Smooth muscle cell (in vitro differentiated cells): ENCODE measurements at regions not wholly inside any gene's neighbourhood (a gene's known extent, or its start where the extent isn't known, plus 50 kb on each side); places are given as distances from the start of the nearest gene placed in this dataset.
"Not testable (repeated sequence)": the region's sequence is repeated elsewhere in the genome, so short reads cannot be mapped to it uniquely, and the experiment has no call there.

ENCODE experiments used
- DNase-seq: peaks from one replicate; lab custom pipeline; 2025; ENCODE audit not compliant: unreplicated experiment; lab: John Stamatoyannopoulos, UW
- H2AFZ ChIP-seq: fragments of 200-600 bp; sonication (generic); 2 replicates; pipeline ENCODE4 v1.6.0; 2016; ENCODE audit warnings: antibody characterized with exemption, low read depth, mild to moderate bottlenecking
- H3F3A ChIP-seq: fragments of 200-600 bp; sonication (generic); 2 replicates; pipeline ENCODE4 v1.6.0; 2017; ENCODE audit warnings: antibody characterized with exemption, low read depth
- H3K27ac ChIP-seq: fragments of 200-600 bp; sonication (generic); 2 replicates; pipeline ENCODE4 v1.5.1; 2016; ENCODE audit warnings: low read depth, mild to moderate bottlenecking
- H3K27me3 ChIP-seq: fragments of 200-600 bp; sonication (generic); 2 replicates; pipeline ENCODE4 v1.6.1; 2016; ENCODE audit warnings: low read depth, mild to moderate bottlenecking
- H3K36me3 ChIP-seq: fragments of 200-600 bp; sonication (generic); 2 replicates; pipeline ENCODE4 v1.5.1; 2016; ENCODE audit warnings: low read depth
- H3K4me1 ChIP-seq: fragments of 200-600 bp; sonication (generic); 2 replicates; pipeline ENCODE4 v1.5.1; 2016; ENCODE audit warnings: low read depth
- H3K4me2 ChIP-seq: fragments of 200-600 bp; sonication (generic); 2 replicates; pipeline ENCODE4 v1.6.0; 2016; ENCODE audit warnings: mild to moderate bottlenecking
- H3K4me3 ChIP-seq: fragments of 200-600 bp; sonication (generic); 2 replicates; pipeline ENCODE4 v1.5.1; 2016; ENCODE audit warnings: mild to moderate bottlenecking
- H3K79me2 ChIP-seq: fragments of 200-600 bp; sonication (generic); 2 replicates; pipeline ENCODE4 v1.6.0; 2016; ENCODE audit warnings: low read depth, mild to moderate bottlenecking
- H3K9ac ChIP-seq: fragments of 200-600 bp; sonication (generic); 2 replicates; pipeline ENCODE4 v1.6.0; 2016; ENCODE audit warnings: low read depth
- H3K9me3 ChIP-seq: fragments of 200-600 bp; sonication (generic); replicated peaks from 2 replicates; pipeline ENCODE4 v1.5.1; 2016; ENCODE audit warnings: low read depth
- H4K20me1 ChIP-seq: fragments of 200-600 bp; sonication (generic); 2 replicates; pipeline ENCODE4 v1.6.0; 2016; ENCODE audit warnings: low read depth
- WGBS: methylation state at CpG from one replicate; pipeline ENCODE4 v1.1.7; 2016; ENCODE audit warnings: low lambda C conversion rate; 5-methylcytosine and 5-hydroxymethylcytosine counted together
- TF ChIP-seq, protein P1 (sequence below): fragments of 200-600 bp; sonication (generic); IDR thresholded peaks from 2 replicates; pipeline ENCODE4 v1.5.1; 2017; ENCODE audit warnings: borderline replicate concordance, mild to moderate bottlenecking, antibody characterized with exemption; ENCODE audit not compliant: insufficient read depth, poor library complexity, severe bottlenecking

DNA sequence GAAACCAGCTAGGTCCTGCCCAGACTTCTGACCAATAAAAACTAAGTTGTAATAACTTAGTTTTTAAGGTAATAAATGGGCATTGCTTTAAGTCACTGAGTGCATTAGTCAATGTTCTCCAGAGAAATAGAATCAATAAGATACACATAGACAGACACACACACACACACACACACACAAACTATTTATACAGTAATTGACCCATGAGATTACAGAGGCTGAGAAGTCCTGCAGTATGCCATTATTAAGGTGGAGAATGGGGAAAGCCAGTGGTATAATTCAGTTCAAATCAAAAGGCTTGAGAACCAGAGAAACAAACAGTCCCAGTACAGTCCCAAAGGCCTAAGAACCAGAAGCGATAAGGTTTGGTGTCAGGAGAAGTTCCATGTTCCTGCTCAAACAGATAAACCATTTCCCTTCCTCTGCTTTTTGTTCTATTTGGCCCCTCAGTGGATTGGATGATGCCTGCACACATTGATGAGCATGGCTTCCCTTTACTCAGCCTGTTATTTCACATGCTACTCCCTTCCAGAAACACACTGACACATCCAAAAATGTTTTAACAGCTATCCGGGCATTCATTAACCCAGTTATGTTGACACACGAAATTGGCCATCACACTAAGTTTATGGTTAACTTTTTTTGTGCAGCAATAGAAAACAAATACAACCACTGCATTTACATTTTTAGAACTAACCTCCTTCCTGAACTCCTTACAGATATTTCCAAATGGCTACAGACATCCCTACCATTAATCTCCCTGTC is 828.2 kb upstream of the NCAM2 start:
- WGBS = 89% methylated on average over 3 of the region's 3 CpGs
- no peak overlapping the region for H3K4me2 ChIP-seq

DNA sequence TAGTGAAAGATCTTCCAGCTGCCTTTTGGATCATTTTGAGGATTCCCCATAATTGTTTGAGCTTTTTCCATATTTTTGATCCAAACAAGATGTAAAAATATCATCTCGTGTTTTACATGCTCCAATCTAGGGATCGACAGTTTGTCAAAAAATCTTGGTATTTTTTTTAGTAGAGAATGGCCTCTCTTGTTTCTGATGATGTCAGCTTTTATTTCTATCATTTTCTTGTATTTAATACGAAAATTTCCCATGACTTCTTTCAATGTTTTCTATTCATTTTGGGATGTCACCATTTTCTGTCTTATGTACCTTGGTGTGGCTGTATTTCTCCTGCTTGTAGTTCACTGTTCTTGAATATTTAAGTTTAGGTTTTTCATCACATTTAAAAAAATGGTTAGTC is 812.0 kb upstream of the NCAM2 start:
- no peak overlapping the region for H2AFZ ChIP-seq
- no peaks in the 10 kb centered on the region for H3K79me2 ChIP-seq
- no peaks in the 10 kb centered on the region for H3K27me3 ChIP-seq
- H3K4me2 ChIP-seq = no peak overlapping the region
- WGBS = 49% methylated on average over 3 of the region's 3 CpGs
- no peak for DNase-seq
- no peaks in the 10 kb centered on the region for H3F3A ChIP-seq
- no peak overlapping the region for H3K4me3 ChIP-seq
- no peak overlapping the region for H3K9ac ChIP-seq
- H4K20me1 ChIP-seq = no peaks in the 10 kb centered on the region
- TF ChIP-seq, protein P1, sequence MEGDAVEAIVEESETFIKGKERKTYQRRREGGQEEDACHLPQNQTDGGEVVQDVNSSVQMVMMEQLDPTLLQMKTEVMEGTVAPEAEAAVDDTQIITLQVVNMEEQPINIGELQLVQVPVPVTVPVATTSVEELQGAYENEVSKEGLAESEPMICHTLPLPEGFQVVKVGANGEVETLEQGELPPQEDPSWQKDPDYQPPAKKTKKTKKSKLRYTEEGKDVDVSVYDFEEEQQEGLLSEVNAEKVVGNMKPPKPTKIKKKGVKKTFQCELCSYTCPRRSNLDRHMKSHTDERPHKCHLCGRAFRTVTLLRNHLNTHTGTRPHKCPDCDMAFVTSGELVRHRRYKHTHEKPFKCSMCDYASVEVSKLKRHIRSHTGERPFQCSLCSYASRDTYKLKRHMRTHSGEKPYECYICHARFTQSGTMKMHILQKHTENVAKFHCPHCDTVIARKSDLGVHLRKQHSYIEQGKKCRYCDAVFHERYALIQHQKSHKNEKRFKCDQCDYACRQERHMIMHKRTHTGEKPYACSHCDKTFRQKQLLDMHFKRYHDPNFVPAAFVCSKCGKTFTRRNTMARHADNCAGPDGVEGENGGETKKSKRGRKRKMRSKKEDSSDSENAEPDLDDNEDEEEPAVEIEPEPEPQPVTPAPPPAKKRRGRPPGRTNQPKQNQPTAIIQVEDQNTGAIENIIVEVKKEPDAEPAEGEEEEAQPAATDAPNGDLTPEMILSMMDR = no peak
- no peaks in the 10 kb centered on the region for H3K9me3 ChIP-seq
- H3K27ac ChIP-seq = no peak overlapping the region
- no peaks in the 10 kb centered on the region for H3K36me3 ChIP-seq
- H3K4me1 ChIP-seq = no peaks in the 10 kb centered on the region

More for the DNA sequence above, 828.2 kb upstream of the NCAM2 start:
- H3K9me3 ChIP-seq = no peaks in the 10 kb centered on the region
- H3K4me3 ChIP-seq = no peak overlapping the region
- H3K36me3 ChIP-seq = no peaks in the 10 kb centered on the region
- H3K9ac ChIP-seq = no peak overlapping the region
- TF ChIP-seq, protein P1 = no peak
- DNase-seq = no peak
- no peak overlapping the region for H2AFZ ChIP-seq
- no peaks in the 10 kb centered on the region for H3F3A ChIP-seq
- H3K4me1 ChIP-seq = no peaks in the 10 kb centered on the region
- H4K20me1 ChIP-seq = no peaks in the 10 kb centered on the region
- no peaks in the 10 kb centered on the region for H3K79me2 ChIP-seq
- no peaks in the 10 kb centered on the region for H3K27me3 ChIP-seq
- no peak overlapping the region for H3K27ac ChIP-seq

DNA sequence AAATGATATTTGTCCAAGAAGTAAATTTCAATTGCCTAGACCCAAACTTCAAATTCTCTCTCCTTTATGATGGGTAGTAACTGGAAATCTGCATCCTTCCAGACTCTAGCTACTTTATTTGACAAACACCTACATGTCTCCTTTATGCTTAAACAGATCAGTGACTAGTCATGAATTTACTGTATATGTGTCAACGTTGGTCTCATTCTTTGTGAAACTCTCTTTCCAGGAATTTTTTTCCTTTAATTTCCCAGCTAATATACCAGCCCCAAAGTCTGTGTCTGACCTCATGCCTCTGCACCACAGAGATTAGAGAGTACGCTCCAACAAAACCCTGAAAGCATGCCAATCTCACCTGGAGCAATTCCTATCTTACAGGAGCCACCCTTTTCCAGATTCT is 811.2 kb upstream of the NCAM2 start:
- Histone ChIP-seq H3K27me3 (no peaks in the 10 kb centered on the region), H3K4me2 (no peak overlapping the region), H3K4me1 (no peaks in the 10 kb centered on the region), H3K27ac (no peak overlapping the region), H3K9ac (no peak overlapping the region), H3K36me3 (no peaks in the 10 kb centered on the region), H3K79me2 (no peaks in the 10 kb centered on the region), H4K20me1 (no peaks in the 10 kb centered on the region), H3K9me3 (no peaks in the 10 kb centered on the region), H3F3A (no peaks in the 10 kb centered on the region), H3K4me3 (no peak overlapping the region), H2AFZ (no peak overlapping the region)
- 66% methylated on average over 2 of the region's 2 CpGs for WGBS
- no peak for DNase-seq
- TF ChIP-seq, protein P1 = no peak

DNA sequence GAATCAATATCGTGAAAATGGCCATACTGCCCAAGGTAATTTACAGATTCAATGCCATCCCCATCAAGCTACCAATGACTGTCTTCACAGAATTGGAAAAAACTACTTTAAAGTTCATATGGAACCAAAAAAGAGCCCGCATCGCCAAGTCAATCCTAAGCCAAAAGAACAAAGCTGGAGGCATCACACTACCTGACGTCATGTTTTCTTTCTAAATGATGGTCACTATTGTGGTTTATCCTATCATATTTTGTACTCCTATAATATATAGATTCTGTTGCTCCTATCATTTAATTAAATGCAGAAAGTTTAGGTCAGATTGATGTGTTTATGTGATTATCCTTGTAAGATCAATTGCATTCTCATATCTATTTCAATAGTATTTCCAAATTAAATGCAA is 796.9 kb upstream of the NCAM2 start:
- WGBS = 96% methylated on average over 4 of the region's 4 CpGs
- not testable (repeated sequence) for H3K4me3 ChIP-seq, DNase-seq, H3K9ac ChIP-seq, H3K4me2 ChIP-seq, H3K27me3 ChIP-seq, H3F3A ChIP-seq, H3K27ac ChIP-seq, H4K20me1 ChIP-seq, H3K36me3 ChIP-seq, H2AFZ ChIP-seq, H3K4me1 ChIP-seq, H3K9me3 ChIP-seq, H3K79me2 ChIP-seq
